HPDE6-E6E7 (cell line): ENCODE measurements at regions not wholly inside any gene's neighbourhood (a gene's known extent, or its start where the extent isn't known, plus 50 kb on each side); places are given as distances from the start of the nearest gene placed in this dataset.
"Not testable (repeated sequence)": the region's sequence is repeated elsewhere in the genome, so short reads cannot be mapped to it uniquely, and the experiment has no call there.

Source experiments
- DNase-seq: peaks from one replicate; pipeline ENCODE4 v3.0.0; 2011; ENCODE audit warnings: missing footprints; ENCODE audit errors: extremely low spot score

DNA sequence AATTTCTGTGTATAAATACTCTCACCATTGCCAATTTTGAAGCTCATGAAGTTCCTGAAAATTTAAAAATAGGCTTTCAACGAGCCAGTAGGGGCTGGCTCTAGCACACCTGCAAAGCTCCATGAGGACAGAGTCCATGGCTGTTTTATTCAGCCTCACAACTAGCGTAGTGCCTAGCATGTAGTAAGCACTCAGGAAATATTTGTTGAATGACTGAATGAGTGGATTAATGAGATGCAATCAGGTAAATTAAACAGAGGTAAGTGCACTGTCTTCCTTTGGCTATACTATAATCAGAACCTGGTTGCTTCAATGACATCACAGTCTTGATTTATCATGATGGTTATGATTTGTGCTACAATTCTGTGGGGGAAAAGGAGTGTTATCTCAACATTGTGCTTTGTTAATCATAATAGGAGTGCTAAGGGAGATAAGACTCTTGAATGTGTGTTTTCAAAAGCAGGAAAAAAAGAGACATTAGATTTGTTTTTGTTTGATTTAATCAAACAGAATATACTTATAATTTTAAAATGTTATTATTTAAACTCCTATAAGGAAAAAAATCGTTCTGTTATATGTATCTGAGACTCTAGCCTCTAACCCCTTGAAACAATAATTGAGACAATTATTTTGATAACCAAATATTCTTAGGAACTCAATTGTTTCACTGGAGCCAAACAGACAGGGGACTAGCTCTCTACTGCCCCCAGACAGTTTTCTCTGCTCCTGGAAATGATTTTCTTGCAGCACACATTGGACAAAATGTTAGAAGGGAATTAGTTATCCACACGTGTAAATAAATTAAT lies 171.7 kb upstream of the ATP11B start:
- DNase-seq, result no peak

DNA sequence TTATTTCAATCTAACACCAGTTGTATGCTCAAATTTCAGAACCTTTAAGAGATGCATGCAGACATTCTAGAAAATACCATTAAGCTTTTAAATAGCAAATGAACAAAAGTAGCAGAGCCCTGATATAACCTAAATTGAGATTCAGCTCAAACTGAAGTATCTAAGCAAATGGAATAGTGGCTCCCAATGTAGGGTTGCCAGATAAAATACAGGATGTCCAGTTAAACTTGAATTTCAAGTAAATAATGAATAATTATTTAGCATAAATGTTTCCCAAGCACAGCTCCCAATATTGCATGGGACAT lies 171.1 kb upstream of the ATP11B start:
- no peak for DNase-seq

DNA sequence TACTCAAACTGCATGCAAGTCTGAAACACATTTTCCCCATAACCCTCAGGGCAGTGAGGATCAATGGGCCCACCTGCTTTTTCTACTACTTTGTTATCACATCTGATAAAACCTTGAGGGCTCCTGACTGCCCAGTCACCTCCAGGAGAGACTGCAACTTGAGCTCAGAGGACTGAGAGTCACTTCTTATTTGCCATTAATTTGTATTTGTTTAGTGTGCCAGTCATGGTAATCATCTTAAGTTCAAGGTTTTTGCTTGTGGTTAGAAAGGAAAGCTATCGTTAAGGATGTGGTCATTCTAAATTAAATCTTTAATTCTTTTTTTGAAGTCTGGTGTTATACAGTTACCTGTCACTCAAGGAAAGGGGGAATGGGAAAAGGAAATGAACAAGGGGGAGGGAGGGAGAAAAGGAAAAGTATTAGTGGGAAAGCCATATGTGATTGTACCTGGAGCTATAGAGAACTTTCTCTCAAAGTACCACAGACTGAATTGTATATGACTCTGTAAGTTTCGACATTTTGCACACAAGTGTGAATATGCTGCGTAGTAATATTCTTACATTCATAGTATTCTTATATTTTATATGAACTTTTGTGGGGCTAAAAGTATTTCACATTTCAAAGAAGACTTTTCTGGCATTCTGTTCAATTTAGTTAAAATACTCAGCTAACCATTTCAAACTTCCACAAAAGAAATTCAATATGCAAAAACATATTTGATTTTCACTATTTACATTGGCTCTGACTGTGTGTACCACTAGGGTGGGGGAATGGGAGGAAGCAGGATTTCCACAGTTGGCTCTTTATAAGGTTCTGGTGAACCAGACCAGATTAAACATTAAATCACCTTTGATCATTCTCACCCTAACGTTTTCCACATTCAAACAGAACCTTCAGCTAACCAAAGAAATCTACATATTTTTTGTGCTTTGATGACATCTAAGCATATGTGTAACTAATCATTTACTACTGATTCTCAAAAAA lies 166.5 kb upstream of the ATP11B start:
- no peak for DNase-seq

DNA sequence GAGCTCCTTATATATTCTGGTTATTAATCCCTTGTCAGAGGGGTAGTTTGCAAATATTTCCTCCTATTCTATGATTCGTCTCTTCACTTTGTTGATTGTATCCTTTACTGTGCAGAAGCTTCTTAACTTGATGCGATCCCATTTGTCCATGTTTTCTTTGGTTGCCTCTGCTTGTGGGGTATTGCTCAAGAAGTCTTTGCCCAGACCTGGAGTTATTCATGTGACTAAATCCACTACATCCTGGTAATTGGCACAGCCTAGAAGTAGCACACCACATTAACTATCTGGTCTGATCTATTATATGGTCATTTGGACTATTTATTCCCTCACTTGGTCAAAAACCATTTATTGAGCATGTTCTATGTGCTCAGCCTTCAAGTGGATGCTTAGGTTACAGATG lies 164.8 kb upstream of the ATP11B start:
- no peak for DNase-seq

DNA sequence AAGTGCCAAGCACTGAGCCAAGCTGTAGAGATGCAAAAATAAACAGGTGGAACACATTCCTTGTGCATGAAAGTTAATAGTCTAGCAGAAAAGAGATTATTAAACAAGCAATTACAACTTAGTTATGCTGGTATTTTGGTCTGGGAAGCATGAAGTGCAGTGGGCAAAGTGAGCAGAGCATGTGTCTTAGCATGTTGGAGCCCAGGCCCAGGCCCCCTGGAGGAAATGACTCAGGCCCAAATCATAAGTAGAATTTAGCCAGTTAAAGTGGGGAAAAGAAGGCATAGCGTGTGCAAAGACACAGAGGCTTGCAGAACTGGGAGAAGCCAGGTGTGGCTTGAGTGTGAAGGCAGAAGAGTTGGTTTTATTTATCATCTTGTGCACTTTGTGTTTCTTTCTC lies 163.8 kb upstream of the ATP11B start:
- DNase-seq, result no peak

DNA sequence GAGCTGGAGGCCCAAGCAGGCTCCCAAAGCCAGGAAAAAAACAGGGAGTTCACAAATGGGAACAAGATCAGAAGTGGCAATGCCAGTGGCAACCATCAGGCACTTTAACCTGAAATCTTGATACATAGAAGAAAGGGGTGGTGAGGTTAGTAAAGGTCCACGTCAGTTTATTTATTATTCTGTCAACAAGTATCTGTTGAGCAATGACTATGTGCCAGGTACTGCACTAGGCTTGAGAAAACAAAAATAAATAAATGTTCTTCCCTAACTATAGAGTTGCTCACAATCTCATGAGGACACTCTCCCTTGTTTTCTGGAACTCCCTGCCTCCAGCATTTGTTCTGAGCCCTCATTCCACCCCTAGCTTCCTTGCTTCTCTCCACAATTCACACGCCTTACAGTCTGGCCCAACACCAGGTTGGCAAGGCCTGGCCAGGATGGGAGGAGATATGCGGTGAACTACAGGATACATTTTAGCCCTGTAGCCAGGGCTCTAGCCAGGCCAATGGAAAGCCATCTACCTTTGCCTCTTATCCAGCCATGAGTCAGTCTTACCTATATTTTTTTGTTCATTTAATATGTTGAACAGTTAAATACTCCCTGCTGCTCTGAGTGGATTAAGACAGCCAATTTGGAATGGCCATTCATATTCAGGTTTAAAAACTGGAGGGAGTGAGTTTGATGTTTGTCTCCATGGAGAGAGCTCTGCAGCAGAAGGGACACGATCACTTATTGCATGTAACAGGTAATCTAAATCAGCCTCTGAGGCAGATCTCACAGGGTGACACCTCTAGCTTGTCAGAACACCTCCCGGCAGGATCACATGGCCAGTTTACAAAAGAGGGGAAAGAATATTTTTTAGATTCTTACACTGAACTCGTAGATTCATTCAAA lies 161.9 kb upstream of the ATP11B start:
- DNase-seq, result no peak

DNA sequence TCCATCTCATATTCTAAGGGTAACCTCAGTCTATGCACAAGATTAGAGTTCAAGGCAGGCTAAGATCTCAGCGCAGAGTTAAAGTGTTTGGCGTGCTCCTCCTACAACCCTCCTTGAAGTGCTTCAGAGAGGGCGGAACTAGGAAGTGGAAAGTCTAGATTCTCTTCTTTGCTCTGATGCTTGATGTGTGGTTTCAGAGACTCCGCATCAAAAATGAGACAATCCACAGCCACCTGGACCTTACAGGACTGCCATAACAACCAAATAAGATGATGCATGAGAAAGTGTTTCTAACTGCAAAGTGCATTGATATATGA lies 161.3 kb upstream of the ATP11B start:
- DNase-seq, result no peak

DNA sequence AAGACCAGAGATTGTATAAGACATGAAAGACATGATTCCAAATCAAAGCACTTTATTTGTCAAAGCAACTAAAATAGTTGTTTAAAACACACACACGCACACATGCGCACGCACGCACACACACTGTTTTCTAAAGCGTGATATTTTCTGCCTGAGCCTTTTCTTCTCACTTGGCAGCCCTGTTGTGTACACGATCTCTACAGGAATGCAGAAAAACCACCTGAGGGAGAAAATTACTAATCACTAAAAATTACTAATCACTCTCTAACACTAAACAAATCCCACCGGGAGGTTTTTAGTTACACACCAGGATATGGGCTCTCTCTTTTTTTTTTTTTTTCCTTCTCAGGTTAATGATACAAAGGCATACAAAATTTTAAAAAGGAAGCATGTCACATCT lies 160.1 kb upstream of the ATP11B start:
- DNase-seq, result no peak

DNA sequence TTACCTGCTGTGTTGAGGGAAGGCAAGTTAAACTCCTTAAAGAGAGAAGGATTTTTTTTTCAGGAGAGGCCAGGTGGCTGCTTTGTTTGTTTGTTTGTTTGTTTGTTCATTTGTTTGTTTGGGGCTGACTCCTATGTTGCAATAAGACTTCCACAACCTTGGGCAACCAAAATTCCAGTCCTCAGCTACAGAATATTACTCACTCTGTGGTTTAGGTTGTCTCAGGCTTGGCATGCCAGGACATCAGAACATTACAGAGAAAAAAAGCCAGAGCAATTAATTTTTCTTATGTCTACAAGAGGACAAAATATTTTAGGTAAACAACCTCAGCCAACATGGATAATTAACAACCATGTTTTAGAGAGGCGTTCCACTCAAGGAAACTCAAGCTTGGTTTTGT lies 156.7 kb upstream of the ATP11B start:
- DNase-seq, result peak; percentile 50

DNA sequence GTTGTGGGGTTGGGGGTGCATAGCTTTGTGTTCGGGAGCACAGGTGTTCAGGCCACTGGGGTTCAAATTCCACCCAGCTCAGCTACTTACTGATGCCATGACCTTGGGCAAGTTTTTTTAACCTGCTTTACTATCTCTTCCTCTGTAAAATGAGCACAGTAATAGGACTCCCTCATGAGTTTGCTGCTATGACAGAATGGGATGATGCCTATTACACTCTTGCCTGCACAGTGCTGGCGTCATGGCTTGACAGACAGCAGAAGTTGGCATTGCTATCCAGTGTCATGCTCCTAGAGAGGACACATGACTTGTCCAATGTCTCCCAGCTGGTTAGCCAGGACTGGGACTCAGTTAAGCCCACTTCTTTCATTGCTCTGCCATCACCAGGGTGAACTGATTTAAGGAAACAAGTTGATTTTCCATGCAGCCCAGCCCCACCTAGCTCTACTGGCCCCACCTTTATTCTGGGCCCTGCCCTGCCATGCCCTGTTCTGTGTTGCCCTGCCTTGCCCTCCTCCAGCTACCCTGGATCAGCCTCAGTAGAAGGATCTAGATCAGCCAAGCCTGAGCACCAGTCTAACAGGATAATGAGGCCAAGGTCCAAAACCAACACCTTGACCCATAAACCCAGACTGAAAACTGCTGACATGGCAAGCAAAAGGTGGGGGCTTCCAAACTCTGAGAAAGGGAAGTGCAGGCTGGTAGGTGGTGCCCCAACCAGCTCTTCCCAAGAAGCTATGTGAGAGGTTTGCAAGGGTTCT lies 155.8 kb upstream of the ATP11B start:
- no peak for DNase-seq

DNA sequence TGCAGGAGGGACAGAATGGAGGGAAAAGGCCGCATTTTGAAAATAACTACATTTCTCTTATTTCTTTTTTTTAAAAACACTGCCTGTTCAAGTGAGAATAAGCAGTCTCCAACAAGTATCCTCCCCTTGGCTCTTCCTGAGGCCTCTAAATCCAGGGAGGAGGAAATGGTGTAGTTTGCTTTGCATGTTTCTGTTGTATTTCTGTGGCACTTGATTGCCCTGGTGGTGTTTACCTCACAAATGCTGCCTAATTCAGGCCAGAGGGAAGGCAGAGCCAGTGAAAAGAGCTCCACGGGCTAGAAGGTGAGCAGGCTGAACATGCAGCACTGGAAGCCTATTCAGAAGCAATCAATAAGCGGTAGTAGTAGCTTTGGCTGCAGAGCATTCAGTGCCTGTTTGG lies 149.3 kb upstream of the ATP11B start:
- DNase-seq, result no peak

DNA sequence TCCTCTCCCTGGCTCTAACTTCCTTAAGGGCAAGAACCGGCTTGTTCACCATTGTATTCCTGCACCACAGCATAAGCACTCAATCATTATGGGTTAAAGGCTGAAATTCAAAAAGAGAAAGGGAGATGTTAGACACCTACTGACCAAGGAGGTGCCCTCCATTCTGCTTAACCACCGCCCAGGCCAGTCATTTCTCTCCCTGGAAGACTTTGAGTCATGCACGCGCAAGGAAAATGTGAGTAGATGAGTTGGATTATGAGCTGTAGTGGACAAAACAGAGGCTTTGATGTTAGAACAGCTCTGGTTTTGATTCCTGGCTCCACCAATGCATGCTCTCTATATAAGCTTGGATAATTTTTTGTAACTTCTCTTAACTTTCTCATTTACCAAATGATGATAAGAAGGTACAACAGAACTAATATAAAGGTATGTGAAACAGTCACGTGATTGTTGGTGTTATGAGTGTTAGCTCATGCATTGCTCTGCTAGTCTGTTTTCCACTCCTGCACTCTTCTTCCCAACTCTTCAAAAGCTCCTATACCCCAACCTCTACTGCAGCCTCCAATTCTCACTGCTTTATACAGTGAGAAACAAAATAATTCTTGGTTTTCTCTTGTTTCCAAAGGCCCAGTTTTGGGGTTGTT lies 148.4 kb upstream of the ATP11B start:
- peak; percentile 89 for DNase-seq

DNA sequence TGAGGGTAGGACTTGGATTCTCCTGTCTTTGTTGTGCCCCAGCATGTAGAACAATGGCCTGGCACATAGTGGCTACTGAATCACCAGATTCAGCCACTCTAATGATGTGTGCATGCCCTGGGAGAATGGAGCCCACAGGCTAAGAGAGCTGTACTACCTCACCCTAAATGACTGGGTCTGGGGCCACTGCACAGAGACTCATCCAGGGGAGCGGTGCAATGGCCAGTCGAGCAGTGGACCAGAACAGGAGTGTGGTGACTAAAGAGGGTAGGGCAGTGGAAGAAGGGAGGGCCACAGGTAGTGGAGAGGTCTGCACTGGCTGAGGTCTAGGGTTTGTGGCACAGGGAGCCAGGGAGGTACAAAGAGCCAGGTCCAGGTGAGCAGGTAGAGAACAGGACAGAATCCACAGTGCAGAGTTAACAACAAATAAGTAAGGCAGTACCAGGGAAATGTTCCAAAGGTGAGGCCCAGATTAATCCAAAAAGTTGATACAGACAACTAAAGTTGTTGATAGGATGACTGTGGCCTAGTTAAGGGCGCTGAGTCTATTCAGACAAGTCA lies 142.7 kb upstream of the ATP11B start:
- no peak for DNase-seq

DNA sequence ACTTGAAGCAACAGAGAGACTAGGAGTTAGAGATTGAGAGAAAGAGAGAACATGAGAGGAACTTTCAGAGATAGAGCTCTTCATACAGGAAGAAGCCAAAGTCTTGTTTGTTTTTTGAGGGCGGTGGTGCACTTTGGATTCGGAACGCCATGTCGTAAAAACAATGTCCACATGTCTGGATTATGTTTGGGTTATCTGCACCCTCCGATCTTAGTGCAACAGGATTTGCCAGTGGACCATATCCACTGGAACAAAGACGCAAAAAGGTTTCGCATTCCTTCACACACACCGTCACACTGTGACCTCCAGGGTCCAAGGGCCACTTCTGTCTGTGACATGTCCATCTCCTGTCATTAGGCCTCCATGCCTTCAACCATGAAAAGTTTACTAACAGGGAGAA lies 141.8 kb upstream of the ATP11B start:
- no peak for DNase-seq

DNA sequence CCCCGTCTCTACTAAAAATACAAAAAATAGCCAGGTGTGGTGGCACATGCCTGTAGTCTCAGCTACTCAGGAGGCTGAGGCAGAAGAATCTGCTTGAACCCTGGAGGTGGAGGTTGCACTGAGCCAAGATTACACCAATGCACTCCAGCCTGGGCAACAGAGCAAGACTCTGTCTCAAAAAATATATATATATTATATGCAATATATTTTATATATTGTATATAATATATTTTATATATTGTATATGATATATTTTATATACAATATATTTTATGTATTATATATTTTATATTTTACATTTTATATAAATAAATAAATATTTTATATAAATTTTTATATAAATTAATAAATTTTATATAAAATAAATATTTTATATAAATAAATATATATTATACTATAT lies 140.2 kb upstream of the ATP11B start:
- DNase-seq, result not testable (repeated sequence)

DNA sequence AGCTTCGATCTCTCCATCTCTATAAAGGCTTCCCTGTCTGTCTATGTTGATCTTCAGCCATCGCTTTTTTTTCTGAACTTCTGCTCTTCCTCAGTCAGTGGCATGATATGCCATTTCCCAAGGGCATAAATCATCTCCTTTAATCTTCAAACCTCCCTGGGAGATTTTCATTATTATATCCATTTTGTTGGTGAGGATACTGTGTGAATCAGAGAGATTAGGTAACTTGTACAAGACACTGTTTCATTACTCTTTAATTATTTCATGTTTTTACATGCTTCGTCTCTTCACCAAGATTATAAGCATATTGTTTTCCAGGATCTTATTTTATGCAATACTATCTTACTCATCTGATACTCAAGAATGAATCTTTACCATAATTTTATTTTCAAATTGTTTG lies 124.8 kb upstream of the ATP11B start:
- DNase-seq, result no peak

DNA sequence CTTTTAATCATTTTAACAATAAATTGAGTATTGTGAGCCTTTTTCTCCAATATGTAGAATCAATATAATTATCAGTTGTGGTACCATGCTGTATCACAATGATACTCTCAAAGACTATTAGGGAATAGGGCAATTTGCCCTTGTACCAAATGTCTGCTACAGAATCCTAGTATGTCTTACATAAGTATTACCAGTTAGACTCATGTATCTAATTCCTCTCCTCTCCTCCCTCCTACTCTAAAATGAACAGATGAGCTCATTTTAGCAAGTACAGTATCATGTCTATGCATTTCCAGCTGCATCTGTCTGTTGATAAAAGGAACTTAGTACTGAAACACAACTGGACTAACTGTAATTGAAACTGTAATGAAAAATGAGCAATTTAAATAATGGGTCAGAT lies 124.3 kb upstream of the ATP11B start:
- no peak for DNase-seq

DNA sequence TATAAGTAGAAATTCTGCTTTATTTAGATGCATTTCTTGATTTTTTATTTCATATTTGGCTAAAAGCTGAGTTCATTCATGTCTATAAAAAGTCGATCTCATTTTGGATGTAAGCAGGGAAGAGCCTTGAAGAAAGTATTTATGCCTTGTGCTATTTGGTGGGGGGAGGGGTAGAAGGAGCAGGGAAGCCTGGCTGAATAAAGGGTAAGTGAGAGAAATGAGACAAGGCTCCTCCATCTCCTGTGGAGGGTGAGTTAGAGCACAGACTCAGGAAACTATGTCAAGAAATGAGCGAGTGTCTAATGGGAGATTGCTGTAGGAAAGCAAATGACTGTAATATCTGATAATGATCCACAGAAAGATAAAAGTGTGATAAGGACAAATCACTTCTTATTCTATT lies 121.8 kb upstream of the ATP11B start:
- no peak for DNase-seq

DNA sequence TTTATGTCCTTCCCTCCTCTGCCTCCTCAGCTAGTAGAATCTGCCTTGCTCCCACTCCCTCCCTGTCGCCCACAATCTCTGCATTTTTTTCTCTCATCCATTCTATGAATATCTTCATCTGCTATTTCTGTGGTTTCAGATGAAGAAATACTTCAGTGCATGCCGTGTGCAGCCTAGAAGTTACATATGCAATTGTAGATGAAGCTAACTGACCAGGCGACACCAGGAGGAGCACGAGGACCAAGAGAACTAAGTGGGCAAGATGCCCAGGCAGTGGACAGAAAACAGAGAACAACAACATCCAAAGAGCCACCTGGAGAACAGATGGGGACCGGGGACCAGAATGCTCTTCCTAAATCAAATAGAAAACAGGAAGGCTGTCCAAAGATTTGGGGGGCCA lies 121.4 kb upstream of the ATP11B start:
- DNase-seq, result no peak

DNA sequence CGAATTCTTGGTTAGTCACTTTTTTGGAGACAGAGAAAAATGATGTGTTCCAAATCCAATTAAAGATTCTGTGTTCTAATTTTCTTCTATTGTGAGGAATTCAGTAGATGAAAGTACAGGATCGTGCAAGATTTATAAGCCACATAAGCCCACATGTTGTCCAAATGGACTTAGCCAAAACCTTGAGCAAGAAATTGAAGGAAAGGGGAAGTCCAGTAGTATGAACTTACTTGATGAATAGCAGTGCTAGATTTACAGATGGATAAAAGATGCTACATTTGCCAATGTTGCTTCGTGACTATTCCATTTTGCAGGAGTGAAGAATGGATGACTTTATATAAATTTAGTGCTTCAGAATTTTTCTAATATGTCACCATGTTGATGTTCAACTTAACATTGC lies 120.0 kb upstream of the ATP11B start:
- no peak for DNase-seq
